ENCODE measurements at regions not wholly inside any gene's neighbourhood (a gene's known extent, or its start where the extent isn't known, plus 50 kb on each side); places are given as distances from the start of the nearest gene placed in this dataset.

- TF ChIP-seq NFIC (IDR thresholded peaks at IDR 0.05; ENCODE audit: borderline replicate concordance) (no peak), CTCF (IDR thresholded peaks at IDR 0.05) (no peak), EP300 (IDR thresholded peaks at IDR 0.05; ENCODE audit: borderline replicate concordance in 1 of 2, low read depth in 1 of 2, low read length in 1 of 2) (no peak), SIN3A (IDR thresholded peaks at IDR 0.05; ENCODE audit: borderline replicate concordance, low read depth, low read length) (no peak), TAF1 (IDR thresholded peaks at IDR 0.05; ENCODE audit: borderline replicate concordance, low read depth, low read length) (no peak), POLR2AphosphoS5 (IDR thresholded peaks at IDR 0.05; ENCODE audit: low read depth, low read length) (no peak), SMC3 (IDR thresholded peaks at IDR 0.05; ENCODE audit: low read depth, low read length) (no peak), CHD2 (IDR thresholded peaks at IDR 0.05; ENCODE audit: low read length, partially characterized antibody) (no peak), IRF3 (IDR thresholded peaks at IDR 0.05; ENCODE audit: low read depth, low read length) (no peak)
Observed at GRCh38 chr13:107462501-107462900, 752.8 kb downstream of the LIG4 start.
